KG1 (cell line): ENCODE measurements at regions not wholly inside any gene's neighbourhood (a gene's known extent, or its start where the extent isn't known, plus 50 kb on each side); places are given as distances from the start of the nearest gene placed in this dataset.

Experiments
- DNase-seq: peaks from one replicate; lab custom pipeline; 2025; lab: John Stamatoyannopoulos, UW

GRCh38 chr7:25632616-25633015 is 404.3 kb upstream of the NPVF start:
- DNase-seq: no peak

GRCh38 chr7:25633426-25634036 is 405.2 kb upstream of the NPVF start:
- no peak for DNase-seq

DNA sequence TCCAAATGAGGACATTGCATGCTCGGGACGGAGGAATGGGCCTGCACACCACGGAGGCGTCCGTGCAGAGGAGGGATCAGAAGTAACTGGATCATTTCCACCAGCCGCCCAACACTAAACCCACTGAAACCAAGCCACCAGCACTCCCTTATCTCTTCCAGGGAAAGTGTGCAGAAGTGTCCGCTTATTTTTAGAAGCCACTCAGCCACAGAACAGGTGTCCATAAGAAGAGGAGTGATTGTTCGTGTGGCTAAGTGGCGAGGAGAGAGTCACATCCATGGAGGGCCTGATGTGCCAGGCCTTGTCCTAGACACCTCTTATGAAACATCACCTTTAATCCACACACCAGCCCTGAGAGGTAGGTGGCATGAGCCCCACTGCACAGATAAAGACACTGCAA is 407.9 kb upstream of the NPVF start:
- no peak for DNase-seq

DNA sequence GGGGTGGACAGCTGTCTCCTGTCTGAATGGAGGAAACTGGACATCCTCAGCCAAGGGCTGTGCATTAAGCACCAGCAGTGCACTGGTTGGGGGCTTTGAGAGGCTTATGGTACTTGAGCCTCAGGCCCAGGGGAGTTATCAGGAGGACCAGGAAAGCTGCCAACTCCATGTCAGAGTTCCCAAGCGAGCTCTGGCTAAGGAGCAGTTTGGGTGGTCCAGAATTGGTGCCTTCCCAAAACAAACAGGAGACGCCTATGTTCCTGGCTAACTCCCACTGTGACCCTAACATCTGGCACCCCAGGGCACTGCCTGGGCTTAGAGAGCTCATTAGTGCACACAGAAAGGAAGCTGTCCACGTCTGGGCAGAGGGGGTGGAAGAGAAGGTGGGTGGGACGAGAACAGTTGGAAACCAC is 408.6 kb upstream of the NPVF start:
- no peak for DNase-seq

- no peak for DNase-seq
These were observed 409.8 kb upstream of the NPVF start for GRCh38 chr7:25638068-25638467.

DNA sequence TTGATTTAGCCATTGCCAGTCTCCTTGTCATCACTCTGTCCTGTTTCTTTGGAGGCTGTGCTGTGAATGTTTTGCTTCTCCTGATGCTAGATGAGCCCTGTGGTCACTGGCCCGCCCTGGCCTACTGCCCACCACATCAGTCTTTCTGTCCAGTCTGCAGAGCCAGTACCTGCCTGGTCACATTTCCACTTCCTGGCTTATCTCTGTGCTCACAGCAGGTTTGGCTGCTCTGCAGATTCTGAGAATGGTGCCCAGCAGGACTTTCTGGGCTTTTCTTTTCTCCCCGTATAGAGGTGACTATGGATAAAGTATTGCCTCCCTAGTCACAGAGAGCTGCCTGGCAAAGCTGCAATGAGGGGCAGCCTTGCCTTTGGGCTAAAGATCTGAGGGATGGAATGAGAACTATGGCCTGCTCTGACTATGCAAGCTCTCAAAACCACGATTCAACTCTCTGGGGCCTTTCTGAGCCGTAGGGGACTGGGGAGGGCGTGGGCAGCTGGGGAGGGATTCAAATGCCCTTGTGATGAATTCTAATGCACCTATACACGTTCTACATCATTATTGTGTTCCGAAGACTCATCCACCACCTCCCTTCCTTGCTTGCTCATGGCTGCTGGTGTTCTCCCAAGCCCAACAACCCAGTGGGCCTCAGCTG is 410.4 kb upstream of the NPVF start:
- no peak for DNase-seq

DNA sequence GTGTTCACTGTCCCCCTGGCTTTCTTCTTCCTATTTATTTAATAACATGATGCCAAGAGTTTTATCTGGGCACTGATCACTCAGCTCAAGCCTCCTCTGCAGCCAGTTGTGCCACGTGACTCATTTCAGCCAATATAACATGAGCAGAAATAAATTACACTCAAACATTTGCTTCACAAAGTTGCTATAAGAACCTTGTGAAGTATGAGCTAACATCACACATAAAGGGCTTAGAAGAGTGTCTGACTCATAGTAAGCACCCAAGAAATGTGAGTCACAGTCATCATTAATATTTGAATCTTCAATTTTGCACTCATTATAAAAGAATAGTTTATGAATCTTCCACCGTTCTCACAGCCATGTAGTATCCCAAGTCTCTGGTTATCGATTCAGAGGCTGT is 414.6 kb upstream of the NPVF start:
- DNase-seq: no peak

- no peak for DNase-seq
These were observed 415.0 kb upstream of the NPVF start for GRCh38 chr7:25643286-25643685.

DNA sequence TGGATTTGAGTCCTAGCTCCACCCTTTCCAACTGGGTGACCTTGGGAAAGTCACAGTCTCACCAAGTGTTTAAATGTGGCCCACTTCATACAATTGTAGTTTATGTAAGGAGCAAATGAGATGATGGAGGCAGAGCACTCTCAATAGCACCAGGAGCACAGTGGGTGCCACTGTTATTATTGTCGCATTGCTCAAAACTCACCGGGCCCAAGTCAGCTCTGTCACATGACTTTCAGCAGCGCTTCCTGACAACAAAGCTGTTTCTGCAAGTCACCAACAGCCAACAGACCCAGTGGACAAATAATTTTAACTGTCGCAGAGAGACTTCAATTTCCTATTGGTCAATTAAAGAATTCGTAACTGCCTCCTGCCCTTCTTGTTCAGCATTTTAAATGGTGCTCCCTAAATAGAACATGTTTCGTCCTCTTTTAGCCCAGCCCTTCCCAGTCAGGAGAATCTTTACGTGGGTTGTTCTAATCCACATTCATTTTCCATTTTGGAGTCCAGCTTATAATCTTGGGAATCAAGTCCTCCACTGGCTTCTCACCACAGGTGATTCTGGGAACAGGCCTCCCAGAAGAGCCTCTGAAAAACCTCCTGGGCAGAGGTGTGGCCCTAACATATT is 415.6 kb upstream of the NPVF start:
- DNase-seq: no peak

GRCh38 chr7:25646726-25647413 is 418.6 kb upstream of the NPVF start:
- no peak for DNase-seq

DNA sequence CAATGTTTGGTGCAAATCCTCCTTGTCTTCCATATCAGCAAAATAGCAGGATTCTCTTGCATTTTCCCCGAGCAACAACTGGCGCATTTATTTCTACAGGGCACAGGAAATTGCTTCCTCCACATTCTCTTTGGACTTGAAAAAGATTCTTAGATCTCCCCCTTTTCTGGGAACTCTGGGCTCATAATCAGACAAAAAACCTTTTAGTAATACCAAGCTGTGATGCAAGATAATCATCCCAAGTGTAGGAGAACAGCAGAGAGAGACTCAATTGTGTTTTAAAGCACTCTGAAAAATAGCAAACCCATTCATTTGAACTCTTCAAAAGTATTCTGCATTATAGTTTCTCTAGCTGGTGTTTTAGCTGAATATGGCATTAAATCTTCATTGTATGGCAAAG is 419.6 kb upstream of the NPVF start:
- no peak for DNase-seq

DNA sequence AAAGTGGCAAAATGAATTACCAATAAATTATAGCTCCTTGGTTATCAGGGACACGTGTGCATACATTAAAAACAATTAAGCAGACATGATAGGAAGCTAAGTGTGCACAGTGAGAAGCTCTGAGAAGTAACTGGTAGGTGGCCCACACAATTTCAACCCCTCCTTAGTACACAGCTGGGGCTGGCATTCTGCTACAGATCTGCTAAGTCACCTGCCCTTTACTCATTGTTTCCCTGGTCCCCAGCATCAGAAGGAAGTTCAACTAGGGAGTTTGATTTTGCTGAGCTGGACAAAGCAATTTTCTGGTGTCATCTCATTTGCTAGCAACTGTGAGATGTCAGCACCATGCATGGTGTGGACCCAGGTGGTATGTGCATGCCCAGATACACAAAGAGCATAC is 424.1 kb upstream of the NPVF start:
- no peak for DNase-seq

GRCh38 chr7:25653384-25653783 is 425.1 kb upstream of the NPVF start:
- no peak for DNase-seq

GRCh38 chr7:25656071-25656470 is 427.8 kb upstream of the NPVF start:
- DNase-seq: no peak

DNA sequence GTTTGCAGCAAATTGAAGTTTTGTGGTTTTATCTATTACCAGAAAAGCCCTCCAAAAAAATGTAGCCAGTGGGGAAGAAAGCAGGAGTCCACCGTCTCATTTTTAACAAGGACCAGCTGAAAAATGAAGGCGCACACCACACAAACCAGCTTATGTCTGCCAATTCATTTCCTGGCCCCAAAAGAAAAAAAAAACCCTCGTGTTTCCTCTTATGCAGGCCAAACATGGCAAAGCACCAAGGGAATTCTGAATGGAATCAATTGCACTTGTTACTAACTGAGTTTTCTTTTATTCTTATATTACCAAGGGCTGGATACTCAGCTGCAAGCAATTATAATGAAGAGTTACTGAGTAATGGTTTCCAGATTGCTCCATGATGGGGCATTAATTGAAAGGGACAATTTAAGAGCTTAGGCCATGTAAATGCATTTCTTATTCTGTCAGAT is 428.3 kb upstream of the NPVF start:
- DNase-seq: no peak

GRCh38 chr7:25658375-25658774 is 430.1 kb upstream of the NPVF start:
- no peak for DNase-seq

- no peak for DNase-seq
These were observed 431.6 kb upstream of the NPVF start for GRCh38 chr7:25659841-25660240.

DNA sequence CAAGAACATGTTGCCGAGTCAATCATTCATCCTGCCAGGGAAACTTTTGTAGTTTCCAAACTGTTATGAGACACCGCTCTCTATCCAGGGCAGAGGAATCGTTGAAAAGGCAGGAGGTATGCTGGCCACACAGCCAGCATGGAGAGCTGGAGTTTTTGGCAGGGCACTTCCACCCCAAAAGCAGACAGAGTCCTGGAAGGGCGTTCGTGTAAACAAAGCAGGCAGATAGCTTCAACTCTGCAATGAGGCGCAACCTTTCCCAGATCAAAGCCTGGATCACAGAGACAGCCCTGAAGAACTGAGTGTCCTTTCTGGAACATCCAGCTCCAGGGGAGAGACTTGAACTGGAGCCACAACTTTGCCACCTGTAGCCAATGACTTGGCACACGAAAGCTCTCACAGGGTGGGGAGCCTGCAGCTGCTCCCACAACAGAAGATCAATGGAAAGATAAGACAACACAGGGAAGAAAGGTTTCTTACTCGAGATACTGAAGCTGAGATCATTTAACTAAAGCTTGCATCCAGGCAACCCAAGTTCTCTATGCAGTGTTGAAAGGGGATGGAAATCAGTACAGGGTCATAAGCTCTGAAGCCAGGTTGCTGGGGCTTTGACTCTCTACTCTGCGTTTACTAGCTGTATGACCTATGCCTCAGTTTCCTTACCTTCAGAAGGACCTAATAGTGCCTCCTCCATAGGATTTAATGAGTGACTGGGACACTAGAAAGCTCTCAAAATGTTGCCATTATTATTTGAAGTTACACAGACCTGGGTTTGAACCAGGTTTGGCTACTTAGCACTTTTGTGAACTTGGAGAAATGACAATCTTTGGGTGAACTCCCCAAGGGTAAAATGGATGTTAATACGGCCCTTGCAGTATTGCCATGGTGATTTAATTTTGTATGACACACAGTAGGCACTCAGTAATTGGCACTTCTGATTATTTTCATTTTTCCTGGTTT is 434.8 kb upstream of the NPVF start:
- DNase-seq: no peak

DNA sequence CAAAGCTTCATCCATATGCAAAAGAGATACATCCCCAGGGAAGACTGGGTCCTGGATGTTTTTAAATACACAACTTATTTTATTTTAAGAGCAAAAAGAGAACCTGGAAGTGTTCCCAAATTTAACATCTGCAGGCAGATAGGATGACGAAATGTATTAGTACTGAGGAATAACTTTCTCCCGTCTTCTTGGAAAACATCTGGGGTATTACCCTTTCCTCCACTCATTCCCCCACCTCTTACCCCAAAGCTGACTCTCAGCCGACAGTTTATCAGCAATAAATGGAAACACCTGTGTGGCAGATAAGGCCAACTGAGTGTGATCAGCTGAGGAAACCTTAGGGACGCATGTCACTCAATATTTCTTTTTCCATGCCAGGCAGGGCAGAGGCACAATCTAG is 435.6 kb upstream of the NPVF start:
- no peak for DNase-seq

GRCh38 chr7:25664593-25664992 is 436.3 kb upstream of the NPVF start:
- DNase-seq: no peak

- DNase-seq: no peak
These were observed 437.1 kb upstream of the NPVF start for GRCh38 chr7:25665374-25665773.
